GM12891 (cell line): ENCODE measurements at regions not wholly inside any gene's neighbourhood (a gene's known extent, or its start where the extent isn't known, plus 50 kb on each side); places are given as distances from the start of the nearest gene placed in this dataset.
"Not testable (repeated sequence)": the region's sequence is repeated elsewhere in the genome, so short reads cannot be mapped to it uniquely, and the experiment has no call there.

Experiments
- DNase-seq: peaks from one replicate; pipeline ENCODE4 v3.0.0; 2011; ENCODE audit warnings: low spot score; ENCODE audit not compliant: insufficient read length
- FAIRE-seq: peaks from 2 replicates; lab custom pipeline; 2011; peaks lifted over from hg19 to GRCh38; lab: Jason Lieb, UNC
- PAX5 ChIP-seq: IDR thresholded peaks from 2 replicates; pipeline ENCODE4 v1.6.1; 2011; ENCODE audit warnings: low read length, moderate library complexity, mild to moderate bottlenecking; ENCODE audit not compliant: insufficient read depth, severe bottlenecking
- POLR2A ChIP-seq: IDR thresholded peaks from 2 replicates; pipeline ENCODE4 v1.6.1; 2011; ENCODE audit warnings: low read depth, low read length, control low read depth
- POLR2AphosphoS5 ChIP-seq: IDR thresholded peaks from 2 replicates; pipeline ENCODE4 v1.6.1; 2011; ENCODE audit warnings: low read depth, low read length, control low read depth
- POU2F2 ChIP-seq: IDR thresholded peaks from 2 replicates; pipeline ENCODE4 v1.6.1; 2011; ENCODE audit warnings: low read depth, mild to moderate bottlenecking, control low read depth, low read length, moderate library complexity
- SPI1 ChIP-seq: IDR thresholded peaks from 2 replicates; pipeline ENCODE4 v1.6.1; 2011; ENCODE audit warnings: low read depth, low read length, control low read depth
- TAF1 ChIP-seq: IDR thresholded peaks from 2 replicates; pipeline ENCODE4 v1.6.1; 2011; ENCODE audit warnings: low read depth, low read length, control low read depth

DNA sequence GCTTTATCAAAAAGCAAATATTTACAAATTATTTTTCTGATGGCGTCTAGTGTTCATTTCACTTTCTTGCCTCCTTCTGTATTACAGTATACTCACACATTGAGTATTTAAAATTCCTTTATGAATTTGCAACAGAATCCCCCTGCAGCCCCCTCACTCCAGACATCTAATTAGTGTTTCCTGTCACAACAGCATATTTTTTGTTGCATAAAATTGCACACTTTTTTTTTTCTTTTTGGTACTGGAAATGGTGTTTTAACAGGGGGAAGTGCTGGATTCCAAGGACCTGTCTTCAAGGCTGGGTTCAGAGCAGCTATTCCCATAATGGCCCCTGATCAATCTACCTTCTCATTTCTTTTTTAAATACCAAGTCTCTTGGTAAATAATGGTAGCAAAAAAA is 184.3 kb upstream of the HMCN1 start:
- FAIRE-seq: no peak
- TF ChIP-seq TAF1 (no peak), POU2F2 (no peak), SPI1 (no peak), POLR2A (no peak), PAX5 (no peak), POLR2AphosphoS5 (no peak)
- DNase-seq: no peak

DNA sequence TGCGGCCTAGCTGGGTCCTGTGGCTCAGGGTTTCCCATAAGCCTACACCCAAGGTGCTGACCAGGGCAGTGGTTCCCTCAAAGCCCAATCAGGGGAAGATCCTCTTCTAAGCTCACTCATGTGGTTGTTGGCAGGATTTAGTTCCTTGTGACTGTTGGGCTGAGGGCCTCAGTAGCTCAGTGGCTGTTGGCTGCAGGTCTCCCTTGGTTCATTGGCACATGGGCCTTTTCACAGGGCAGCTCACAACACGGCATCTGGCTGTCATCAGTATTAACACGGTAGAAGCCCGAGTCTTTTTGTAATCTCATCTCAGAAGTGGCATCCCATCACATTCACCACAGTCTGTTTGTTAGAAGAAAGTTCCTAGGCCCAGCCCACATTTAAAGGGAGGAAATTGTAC is 188.2 kb upstream of the HMCN1 start:
- DNase-seq: no peak
- no peak for TF ChIP-seq SPI1
- TF ChIP-seq TAF1: no peak
- no peak for FAIRE-seq

- TF ChIP-seq POLR2AphosphoS5: no peak
- no peak for TF ChIP-seq POU2F2
- no peak for TF ChIP-seq PAX5
- TF ChIP-seq TAF1: no peak
- no peak for TF ChIP-seq POLR2A
- no peak for TF ChIP-seq SPI1
- FAIRE-seq (no peak), DNase-seq (no peak)
Observed at GRCh38 chr1:185541871-185542301, 192.3 kb upstream of the HMCN1 start.

- TF ChIP-seq TAF1 (no peak), POU2F2 (no peak), POLR2A (no peak), SPI1 (no peak), PAX5 (no peak), POLR2AphosphoS5 (no peak)
- DNase-seq: no peak
- no peak for FAIRE-seq
Observed at GRCh38 chr1:185540295-185540694, 193.9 kb upstream of the HMCN1 start.

DNA sequence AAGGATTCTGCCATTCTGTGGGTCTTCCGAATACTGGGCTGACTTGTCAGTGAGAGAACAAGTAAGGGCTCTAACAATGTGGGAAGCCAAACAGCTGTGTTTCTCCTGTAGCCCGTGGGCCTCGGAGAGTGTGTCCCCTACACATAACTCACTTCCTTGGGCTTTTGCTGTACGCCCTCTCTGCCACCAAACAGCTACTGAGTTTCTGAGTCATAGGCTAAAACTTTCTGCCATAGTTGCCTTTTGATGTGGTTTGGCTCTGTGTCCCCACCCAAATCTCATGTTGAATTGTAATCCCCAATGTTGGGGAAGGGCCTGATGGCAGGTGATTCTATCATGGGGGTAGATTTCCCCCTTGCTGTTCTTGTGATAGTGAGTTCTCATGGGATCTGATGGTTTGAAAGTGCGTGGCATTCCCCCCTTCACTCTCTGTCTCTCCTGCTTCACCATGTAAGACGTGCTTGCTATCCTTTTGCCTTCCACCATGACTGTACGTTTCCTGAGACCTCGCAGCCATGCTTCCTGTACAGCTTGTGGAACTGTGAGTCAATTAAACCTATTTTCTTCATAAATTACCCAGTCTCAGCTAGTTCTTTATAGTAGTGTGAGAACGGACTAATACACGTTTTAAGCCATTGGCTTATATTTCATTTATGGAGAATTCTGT is 194.8 kb upstream of the HMCN1 start:
- TF ChIP-seq POU2F2 (no peak), TAF1 (no peak), POLR2AphosphoS5 (no peak), POLR2A (no peak), SPI1 (no peak), PAX5 (no peak)
- FAIRE-seq: peak; percentile 20
- no peak for DNase-seq

DNA sequence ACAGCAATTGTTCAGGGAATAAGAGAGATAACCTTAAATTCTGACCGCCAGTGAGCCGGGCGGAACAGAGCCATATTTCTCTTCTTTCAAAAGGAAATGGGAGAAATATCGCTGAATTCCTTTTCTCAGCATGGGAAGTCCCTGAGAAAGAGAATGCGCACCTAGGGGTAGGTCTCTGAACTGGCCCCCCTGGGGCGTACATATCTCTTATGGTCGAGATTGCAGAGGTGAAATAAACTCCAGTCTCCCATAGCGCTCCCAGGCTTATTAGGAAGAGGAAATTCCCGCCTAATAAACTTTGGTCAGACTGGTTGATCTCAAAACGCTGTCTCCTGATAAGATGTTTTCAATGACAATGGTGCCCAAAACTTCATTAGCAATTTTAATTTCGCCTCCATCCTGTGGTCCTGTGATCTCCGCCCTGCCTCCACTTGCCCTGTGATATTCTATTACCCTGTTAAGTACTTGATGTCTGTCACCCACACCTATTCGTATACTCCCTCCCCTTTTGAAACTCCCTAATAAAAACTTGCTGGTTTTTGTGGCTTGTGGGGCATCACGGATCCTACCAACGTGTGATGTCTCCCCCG is 195.8 kb upstream of the HMCN1 start:
- not testable (repeated sequence) for FAIRE-seq, DNase-seq

DNA sequence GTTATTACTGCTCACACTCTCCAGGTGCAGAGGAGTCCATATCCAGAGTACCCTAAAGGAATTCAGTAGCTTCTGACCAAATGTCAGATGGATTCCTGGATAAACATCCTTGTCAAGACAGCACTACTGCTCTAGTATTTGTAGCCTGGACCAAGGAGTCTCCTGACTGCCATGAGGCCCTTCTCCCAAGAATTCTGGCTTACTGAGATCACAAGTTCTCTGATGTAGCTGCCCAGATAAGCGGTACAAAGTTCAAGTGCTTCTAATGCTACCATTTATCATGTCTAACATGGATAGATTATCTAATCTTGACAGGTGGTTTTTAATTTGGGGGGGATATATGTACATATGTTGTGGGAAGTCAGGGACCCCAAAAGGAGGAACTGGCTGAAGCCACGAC is 196.6 kb upstream of the HMCN1 start:
- DNase-seq: no peak
- FAIRE-seq: no peak
- TF ChIP-seq TAF1 (no peak), PAX5 (no peak), POU2F2 (no peak), POLR2AphosphoS5 (no peak), SPI1 (no peak), POLR2A (no peak)

DNA sequence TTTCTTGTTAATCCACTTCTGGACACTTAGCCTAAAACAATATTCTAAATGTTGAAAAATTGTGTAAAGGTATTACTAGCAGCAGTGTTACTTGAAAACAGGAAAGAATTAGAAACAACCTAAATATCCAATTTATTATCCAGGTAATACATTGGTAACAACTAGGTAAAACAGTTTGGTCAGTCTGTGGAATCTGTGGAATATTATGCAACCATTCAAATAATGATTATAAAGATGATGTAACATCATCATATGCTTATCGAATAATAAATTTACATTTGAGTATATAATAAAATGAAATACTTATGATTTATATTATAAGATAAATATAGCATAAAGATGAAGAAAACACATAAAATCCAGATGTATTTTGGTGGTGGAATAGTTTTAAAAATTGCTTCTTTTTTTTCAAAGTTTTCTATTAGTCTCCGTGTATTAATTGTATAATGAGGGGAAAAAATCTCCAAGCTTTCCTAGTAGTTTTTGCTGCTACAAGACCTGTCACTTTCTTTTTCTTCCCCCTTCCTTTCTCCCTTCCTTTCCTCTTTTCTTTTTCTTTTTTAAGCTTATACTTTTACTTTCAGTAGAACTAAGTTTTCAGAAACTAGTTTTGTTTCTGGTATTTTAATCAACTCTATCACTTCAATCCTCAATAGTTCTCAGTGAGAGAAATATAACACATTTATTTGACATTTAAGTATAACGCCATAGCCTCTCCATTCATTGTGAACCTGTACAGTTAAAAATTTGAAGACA is 197.8 kb upstream of the HMCN1 start:
- FAIRE-seq: no peak
- TF ChIP-seq POLR2AphosphoS5: no peak
- TF ChIP-seq POU2F2: no peak
- no peak for TF ChIP-seq TAF1
- no peak for TF ChIP-seq POLR2A
- TF ChIP-seq SPI1: no peak
- TF ChIP-seq PAX5: no peak
- DNase-seq: no peak

DNA sequence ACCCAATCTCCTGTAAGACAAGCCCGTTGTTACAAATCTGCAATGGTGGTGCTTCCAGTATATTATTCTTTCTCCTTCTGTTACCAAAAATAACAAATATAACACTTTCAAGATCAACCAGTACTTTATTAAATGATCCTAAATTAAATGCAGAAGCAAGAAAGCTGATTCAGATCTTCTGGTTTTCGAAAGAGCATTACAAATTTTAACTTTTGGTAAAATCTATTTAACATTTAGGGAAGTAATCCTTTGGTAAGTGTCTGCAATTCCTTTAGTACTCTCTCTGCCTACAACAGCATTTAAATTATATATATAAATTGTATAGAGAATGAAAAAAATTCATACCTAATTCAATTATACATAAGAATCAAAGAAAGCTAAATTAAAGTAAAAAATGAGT is 198.6 kb upstream of the HMCN1 start:
- FAIRE-seq (no peak), DNase-seq (no peak)
- no peak for TF ChIP-seq POLR2A
- no peak for TF ChIP-seq POU2F2
- TF ChIP-seq SPI1: no peak
- TF ChIP-seq PAX5: no peak
- TF ChIP-seq TAF1: no peak
- no peak for TF ChIP-seq POLR2AphosphoS5

GRCh38 chr1:185534801-185535200 is 199.4 kb upstream of the HMCN1 start:
- DNase-seq (no peak), FAIRE-seq (no peak)
- no peak for TF ChIP-seq SPI1
- no peak for TF ChIP-seq POLR2A
- no peak for TF ChIP-seq TAF1
- no peak for TF ChIP-seq POU2F2
- no peak for TF ChIP-seq POLR2AphosphoS5
- no peak for TF ChIP-seq PAX5
